Kidney (tissue), 13 donors: ENCODE measurements at regions not wholly inside any gene's neighbourhood (a gene's known extent, or its start where the extent isn't known, plus 50 kb on each side); places are given as distances from the start of the nearest gene placed in this dataset.

Experiments used
- DNase-seq, 5 donors: peaks; one replicate each; pipeline ENCODE4 v3.0.0-alpha.2; 2013 to 2020
- FAIRE-seq: peaks from 2 replicates; lab custom pipeline; 2012; peaks lifted over from hg19 to GRCh38; lab: Jason Lieb, UNC
- H3K27ac ChIP-seq, 2 donors: one replicate each; pipeline ENCODE4 v1.7.0; 2013; ENCODE audit warnings: low read depth in 2 of 2, low read length in 2 of 2, inconsistent platforms in 1 of 2
- H3K27me3 ChIP-seq: one replicate; pipeline ENCODE4 v1.7.1; 2013; ENCODE audit warnings: low read length, inconsistent platforms; ENCODE audit not compliant: control insufficient read depth, insufficient read depth
- H3K36me3 ChIP-seq, 3 donors: one replicate each; pipeline versions ENCODE4 v1.7.0 to v1.7.1; 2013; ENCODE audit warnings: low read length in 3 of 3, control low read depth in 1 of 3, inconsistent platforms in 1 of 3; ENCODE audit not compliant: insufficient read depth in 3 of 3, control insufficient read depth in 2 of 3
- H3K4me1 ChIP-seq, 3 donors: one replicate each; pipeline versions ENCODE4 v1.7.0 to v1.7.1; 2013; ENCODE audit warnings: low read length in 3 of 3, inconsistent platforms in 1 of 3, low read depth in 1 of 3; ENCODE audit not compliant: control insufficient read depth in 2 of 3, insufficient read depth in 2 of 3
- H3K4me3 ChIP-seq, 3 donors: one replicate each; pipeline versions ENCODE4 v1.7.0 to v1.8.1; 2013; ENCODE audit warnings: low read length in 3 of 3, control low read depth in 1 of 3, inconsistent platforms in 1 of 3
- H3K9ac ChIP-seq, 3 donors: one replicate each; pipeline versions ENCODE4 v1.7.0 to v1.7.1; 2013; ENCODE audit warnings: low read length in 3 of 3, control low read depth in 1 of 3, inconsistent platforms in 1 of 3
- H3K9me3 ChIP-seq, 3 donors: one replicate each; pipeline versions ENCODE4 v1.7.0 to v1.7.1; 2013; ENCODE audit warnings: low read length in 3 of 3, control low read depth in 1 of 3, inconsistent platforms in 1 of 3; ENCODE audit not compliant: control insufficient read depth in 2 of 3, insufficient read depth in 1 of 3
- intact Hi-C: fragments of 100-400 bp; cut with DNase I; formaldehyde crosslinking; loops from one replicate; pipeline ENCODE4 v1.11.1; 2022
- TF ChIP-seq, protein P1 (sequence below): IDR thresholded peaks from 3 replicates; pipeline ENCODE4 v1.5.1; 2012; ENCODE audit warnings: mild to moderate bottlenecking, moderate library complexity, borderline replicate concordance; ENCODE audit not compliant: insufficient read depth; ENCODE audit errors: extremely low read depth
- donor health status: control.
- donor health status: control.
- donor health status: control.
- donor health status: control.
- donor health status: control.
- donor health status: DM: yes; HTN: yes; CAD: no.
- donor health status: Normal renal cell carcinoma (clear cell type).

GRCh38 chr17:72458301-72458700 is 337.5 kb downstream of the SOX9 start:
- Histone ChIP-seq H3K4me1 (no peaks in the 10 kb centered on the region), H3K36me3 (no peaks in the 10 kb centered on the region), H3K9ac (no peak overlapping the region), H3K27me3 (no peaks in the 10 kb centered on the region), H3K27ac (no peak overlapping the region), H3K4me3 (no peak overlapping the region), H3K9me3 (no peaks in the 10 kb centered on the region)
- DNase-seq = no peak
- no peak for FAIRE-seq
- intact Hi-C loops = no loop called here
- TF ChIP-seq, protein P1, sequence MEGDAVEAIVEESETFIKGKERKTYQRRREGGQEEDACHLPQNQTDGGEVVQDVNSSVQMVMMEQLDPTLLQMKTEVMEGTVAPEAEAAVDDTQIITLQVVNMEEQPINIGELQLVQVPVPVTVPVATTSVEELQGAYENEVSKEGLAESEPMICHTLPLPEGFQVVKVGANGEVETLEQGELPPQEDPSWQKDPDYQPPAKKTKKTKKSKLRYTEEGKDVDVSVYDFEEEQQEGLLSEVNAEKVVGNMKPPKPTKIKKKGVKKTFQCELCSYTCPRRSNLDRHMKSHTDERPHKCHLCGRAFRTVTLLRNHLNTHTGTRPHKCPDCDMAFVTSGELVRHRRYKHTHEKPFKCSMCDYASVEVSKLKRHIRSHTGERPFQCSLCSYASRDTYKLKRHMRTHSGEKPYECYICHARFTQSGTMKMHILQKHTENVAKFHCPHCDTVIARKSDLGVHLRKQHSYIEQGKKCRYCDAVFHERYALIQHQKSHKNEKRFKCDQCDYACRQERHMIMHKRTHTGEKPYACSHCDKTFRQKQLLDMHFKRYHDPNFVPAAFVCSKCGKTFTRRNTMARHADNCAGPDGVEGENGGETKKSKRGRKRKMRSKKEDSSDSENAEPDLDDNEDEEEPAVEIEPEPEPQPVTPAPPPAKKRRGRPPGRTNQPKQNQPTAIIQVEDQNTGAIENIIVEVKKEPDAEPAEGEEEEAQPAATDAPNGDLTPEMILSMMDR = no peak

GRCh38 chr17:72460711-72461110 is 339.9 kb downstream of the SOX9 start:
- no peak overlapping the region for H3K4me3 ChIP-seq
- no peaks in the 10 kb centered on the region for H3K36me3 ChIP-seq
- H3K4me1 ChIP-seq = peaks cover 0 to 3% (median 0%) of the 10 kb centered on the region in 3 donors
- no peaks in the 10 kb centered on the region for H3K27me3 ChIP-seq
- DNase-seq (no peak), FAIRE-seq (no peak)
- intact Hi-C loops = no loop called here
- H3K9me3 ChIP-seq = no peaks in the 10 kb centered on the region
- TF ChIP-seq, protein P1 = no peak
- H3K9ac ChIP-seq = no peak overlapping the region
- no peak overlapping the region for H3K27ac ChIP-seq

- Histone ChIP-seq H3K27me3 (no peaks in the 10 kb centered on the region), H3K9ac (no peak overlapping the region), H3K36me3 (no peaks in the 10 kb centered on the region), H3K27ac (no peak overlapping the region), H3K9me3 (no peaks in the 10 kb centered on the region), H3K4me3 (no peak overlapping the region), H3K4me1 (peaks cover 0 to 3% (median 0%) of the 10 kb centered on the region in 3 donors)
- intact Hi-C loops = no loop called here
- TF ChIP-seq, protein P1 = no peak
- DNase-seq = no peak
- FAIRE-seq = no peak
Observed at GRCh38 chr17:72461757-72462156, 340.9 kb downstream of the SOX9 start.

DNA sequence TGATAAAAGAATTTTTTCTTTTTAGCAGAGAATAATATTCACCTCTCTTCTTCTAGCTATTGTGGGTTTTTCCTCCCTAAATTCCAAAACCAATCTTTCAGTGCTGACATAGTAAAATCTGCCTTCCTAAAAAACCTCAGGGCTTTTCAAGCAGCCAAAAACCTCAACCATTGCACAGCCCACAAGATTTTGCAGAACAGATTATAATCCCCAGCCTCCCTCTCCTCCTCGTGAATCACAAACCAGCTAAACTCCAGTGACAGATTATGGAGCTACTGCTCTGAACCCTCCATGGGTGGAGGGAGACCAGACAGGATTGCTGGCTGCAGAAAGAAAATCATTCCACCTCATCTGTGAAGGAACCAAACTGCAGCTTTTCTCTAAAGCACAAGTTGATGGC is 341.6 kb downstream of the SOX9 start:
- FAIRE-seq (no peak), DNase-seq (no peak)
- H3K9ac ChIP-seq = no peak overlapping the region
- no peaks in the 10 kb centered on the region for H3K27me3 ChIP-seq
- H3K4me3 ChIP-seq = no peak overlapping the region
- TF ChIP-seq, protein P1 = no peak
- intact Hi-C loops = no loop called here
- no peaks in the 10 kb centered on the region for H3K9me3 ChIP-seq
- peaks cover 0 to 3% (median 0%) of the 10 kb centered on the region in 3 donors for H3K4me1 ChIP-seq
- H3K36me3 ChIP-seq = no peaks in the 10 kb centered on the region
- no peak overlapping the region for H3K27ac ChIP-seq
